Lung (tissue), 11 donors: ENCODE measurements at regions not wholly inside any gene's neighbourhood (a gene's known extent, or its start where the extent isn't known, plus 50 kb on each side); places are given as distances from the start of the nearest gene placed in this dataset.

Experiments used
- ATAC-seq: fragments of 200-7000 bp; cut with Tn5 transposase; one replicate; pipeline ENCODE4 v1.9.1; 2020; ENCODE audit warnings: moderate number of reproducible peaks; ENCODE audit not compliant: insufficient read depth, low FRiP score
- DNase-seq, 3 donors: peaks; one replicate each; pipeline ENCODE4 v3.0.0-alpha.2; 2013 to 2017
- H3K27ac ChIP-seq, 2 donors: one replicate each; pipeline ENCODE4 v1.5.1; 2013; ENCODE audit warnings: mild to moderate bottlenecking in 2 of 2, moderate library complexity in 2 of 2, control low read depth in 1 of 2, inconsistent platforms in 1 of 2, low read depth in 1 of 2, low read length in 1 of 2
- H3K27me3 ChIP-seq, 3 donors: one replicate each; pipeline ENCODE4 v1.5.1; 2013; ENCODE audit warnings: low read length in 2 of 3; ENCODE audit not compliant: control insufficient read depth in 3 of 3, insufficient read depth in 3 of 3
- H3K36me3 ChIP-seq, 4 donors: one replicate each; pipeline ENCODE4 v1.5.1; 2013; ENCODE audit warnings: low read length in 4 of 4, mild to moderate bottlenecking in 1 of 4, moderate library complexity in 1 of 4; ENCODE audit not compliant: control insufficient read depth in 4 of 4, insufficient read depth in 4 of 4
- H3K4me1 ChIP-seq, 5 donors: one replicate each; pipeline ENCODE4 v1.5.1; 2013; ENCODE audit warnings: low read length in 5 of 5, mild to moderate bottlenecking in 2 of 5, moderate library complexity in 1 of 5; ENCODE audit not compliant: control insufficient read depth in 5 of 5, insufficient read depth in 5 of 5
- H3K4me3 ChIP-seq: one replicate; pipeline ENCODE4 v1.5.1; 2013; ENCODE audit warnings: mild to moderate bottlenecking, control low read depth, moderate library complexity
- H3K9ac ChIP-seq, 2 donors: one replicate each; pipeline ENCODE4 v1.5.1; 2013; ENCODE audit warnings: low read length in 2 of 2, control low read depth in 1 of 2; ENCODE audit not compliant: insufficient read depth in 1 of 2
- H3K9me3 ChIP-seq, 4 donors: one replicate each; pipeline ENCODE4 v1.5.1; 2013; ENCODE audit warnings: low read length in 3 of 4, mild to moderate bottlenecking in 1 of 4, moderate library complexity in 1 of 4; ENCODE audit not compliant: control insufficient read depth in 4 of 4, insufficient read depth in 3 of 4
- WGBS, 2 donors: extraction: QIAGEN DNeasy Blood & Tissue Kit; methylation state at CpG; one replicate each; pipeline ENCODE4 v1.1.7; 2013; 5-methylcytosine and 5-hydroxymethylcytosine counted together
- TF ChIP-seq, protein P1 (sequence below): IDR thresholded peaks from 2 replicates; pipeline ENCODE4 v1.5.1; 2012; ENCODE audit warnings: mild to moderate bottlenecking; ENCODE audit errors: control extremely low read depth, extremely low read depth
- donor health status: control.
- donor health status: control.
- donor health status: Bipolar disorder and iron deficiency.
- donor health status: healthy.
- donor health status: DM: yes; HTN: yes; CAD: no.

GRCh38 chr10:76657337-76658012 lies 980.1 kb downstream of the KCNMA1 start:
- Histone ChIP-seq H3K27me3 (no peaks in the 10 kb centered on the region), H3K4me1 (no peaks in the 10 kb centered on the region), H3K27ac (no peak overlapping the region), H3K36me3 (no peaks in the 10 kb centered on the region), H3K9ac (no peak overlapping the region), H3K4me3 (no peak overlapping the region), H3K9me3 (no peaks in the 10 kb centered on the region)
- no peak for ATAC-seq
- TF ChIP-seq, protein P1, sequence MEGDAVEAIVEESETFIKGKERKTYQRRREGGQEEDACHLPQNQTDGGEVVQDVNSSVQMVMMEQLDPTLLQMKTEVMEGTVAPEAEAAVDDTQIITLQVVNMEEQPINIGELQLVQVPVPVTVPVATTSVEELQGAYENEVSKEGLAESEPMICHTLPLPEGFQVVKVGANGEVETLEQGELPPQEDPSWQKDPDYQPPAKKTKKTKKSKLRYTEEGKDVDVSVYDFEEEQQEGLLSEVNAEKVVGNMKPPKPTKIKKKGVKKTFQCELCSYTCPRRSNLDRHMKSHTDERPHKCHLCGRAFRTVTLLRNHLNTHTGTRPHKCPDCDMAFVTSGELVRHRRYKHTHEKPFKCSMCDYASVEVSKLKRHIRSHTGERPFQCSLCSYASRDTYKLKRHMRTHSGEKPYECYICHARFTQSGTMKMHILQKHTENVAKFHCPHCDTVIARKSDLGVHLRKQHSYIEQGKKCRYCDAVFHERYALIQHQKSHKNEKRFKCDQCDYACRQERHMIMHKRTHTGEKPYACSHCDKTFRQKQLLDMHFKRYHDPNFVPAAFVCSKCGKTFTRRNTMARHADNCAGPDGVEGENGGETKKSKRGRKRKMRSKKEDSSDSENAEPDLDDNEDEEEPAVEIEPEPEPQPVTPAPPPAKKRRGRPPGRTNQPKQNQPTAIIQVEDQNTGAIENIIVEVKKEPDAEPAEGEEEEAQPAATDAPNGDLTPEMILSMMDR: no peak
- DNase-seq: no peak

DNA sequence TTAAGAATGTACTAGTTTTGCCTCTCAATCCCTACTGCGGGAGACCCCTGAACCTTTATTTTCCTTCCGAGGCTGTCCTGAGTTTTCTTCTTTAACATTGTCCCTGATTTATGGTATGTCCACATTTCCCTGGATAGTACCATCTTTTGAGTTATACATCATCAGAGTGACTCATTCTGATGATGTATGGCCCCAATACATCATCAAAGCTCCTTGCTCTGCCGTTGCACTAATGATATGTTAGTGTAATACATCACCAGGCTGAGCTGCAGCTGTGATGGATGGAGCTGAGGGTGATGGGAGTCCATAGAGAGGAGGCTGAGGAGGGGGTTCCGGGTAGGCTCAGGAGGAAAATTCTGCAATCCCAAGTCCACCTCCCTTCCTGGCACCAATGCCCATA lies 986.5 kb downstream of the KCNMA1 start:
- TF ChIP-seq, protein P1: no peak
- no peaks in the 10 kb centered on the region for H3K27me3 ChIP-seq
- no peak overlapping the region for H3K9ac ChIP-seq
- peaks cover 0 to 7% (median 0%) of the 10 kb centered on the region in 5 donors for H3K4me1 ChIP-seq
- no peaks in the 10 kb centered on the region for H3K36me3 ChIP-seq
- H3K9me3 ChIP-seq: peaks cover 0 to 2% (median 0%) of the 10 kb centered on the region in 4 donors
- 77 to 85% methylated on average over 4 of the region's 4 CpGs for WGBS, 2 donors
- DNase-seq (no peak), ATAC-seq (no peak)
- no peak overlapping the region for H3K27ac ChIP-seq
- no peak overlapping the region for H3K4me3 ChIP-seq

DNA sequence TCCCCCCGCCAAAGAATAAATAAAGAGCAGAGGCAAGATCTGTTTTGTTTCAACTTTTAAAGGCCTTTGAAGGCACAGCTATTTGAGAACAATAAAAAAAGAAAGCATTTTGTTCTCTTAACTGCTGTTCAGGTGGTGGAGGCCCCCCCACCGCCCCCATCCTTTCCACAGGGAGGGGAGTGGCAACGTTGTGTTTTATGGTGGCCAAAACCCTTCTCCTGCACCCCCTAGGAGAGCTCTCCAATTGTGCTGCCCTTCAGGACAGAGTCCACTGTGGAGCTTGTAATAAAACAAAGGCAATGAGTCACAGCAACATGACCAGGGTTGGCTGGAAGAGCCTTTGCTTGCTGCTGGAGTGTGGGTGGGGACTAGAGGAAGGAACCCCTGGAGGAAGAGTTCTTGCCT lies 987.9 kb downstream of the KCNMA1 start:
- ATAC-seq: no peak

More for the DNA sequence above, 987.9 kb downstream of the KCNMA1 start:
- TF ChIP-seq, protein P1: no peak
- no peaks in the 10 kb centered on the region for H3K27me3 ChIP-seq
- no peak overlapping the region for H3K4me3 ChIP-seq
- H3K4me1 ChIP-seq: peaks cover 0 to 7% (median 0%) of the 10 kb centered on the region in 5 donors
- no peak overlapping the region for H3K27ac ChIP-seq
- 66 to 83% methylated on average over 3 of the region's 3 CpGs for WGBS, 2 donors
- no peak for DNase-seq
- H3K9ac ChIP-seq: no peak overlapping the region
- peaks cover 0 to 2% (median 0%) of the 10 kb centered on the region in 4 donors for H3K9me3 ChIP-seq
- no peaks in the 10 kb centered on the region for H3K36me3 ChIP-seq
